OCI-LY7 (cell line): ENCODE measurements at regions not wholly inside any gene's neighbourhood (a gene's known extent, or its start where the extent isn't known, plus 50 kb on each side); places are given as distances from the start of the nearest gene placed in this dataset.

Source experiments
- BruUV-seq: library from RNA; stranded (reverse); fragments of 400-500 nt; replicated peaks from 2 replicates; lab custom pipeline; 2021; lab: Mats Ljungman, UMichigan
- CTCF ChIA-PET: fragments of 300-600 bp; sonication (Branson Sonifier 250); formaldehyde crosslinking; loops from one replicate; lab custom pipeline; 2022; ENCODE audit warnings: antibody characterized with exemption; ENCODE audit not compliant: unreplicated experiment; lab: Charles Lee
- POLR2A ChIA-PET: fragments of 300-600 bp; sonication (Branson Sonifier 250); formaldehyde crosslinking; loops from one replicate; lab custom pipeline; 2022; ENCODE audit warnings: antibody characterized with exemption; lab: Charles Lee
- DNase-seq: peaks from one replicate; pipeline ENCODE4 v3.0.0-alpha.2; 2015; ENCODE audit warnings: low spot score
- H2AFZ ChIP-seq: fragments of 200-600 bp; sonication (generic), shearing (Covaris generic); 2 replicates; pipeline ENCODE4 v1.6.1; 2014; ENCODE audit warnings: mild to moderate bottlenecking, antibody characterized with exemption, low read length, moderate library complexity
- H3K27ac ChIP-seq: fragments of 200-600 bp; sonication (generic); 2 replicates; pipeline ENCODE4 v1.5.1; 2014; ENCODE audit warnings: mixed run types, low read depth, mild to moderate bottlenecking, moderate library complexity, low read length, inconsistent platforms; ENCODE audit not compliant: poor library complexity, severe bottlenecking
- H3K36me3 ChIP-seq: fragments of 200-600 bp; sonication (generic); 2 replicates; pipeline ENCODE4 v1.6.1; 2014; ENCODE audit warnings: mild to moderate bottlenecking, antibody characterized with exemption, low read length, moderate library complexity, mixed read lengths; ENCODE audit not compliant: insufficient read depth
- H3K4me1 ChIP-seq: fragments of 200-600 bp; sonication (generic); 2 replicates; pipeline ENCODE4 v1.5.1; 2014; ENCODE audit warnings: mild to moderate bottlenecking, low read length; ENCODE audit not compliant: insufficient read depth, poor library complexity, severe bottlenecking
- H3K4me2 ChIP-seq: fragments of 200-600 bp; sonication (generic); 2 replicates; pipeline ENCODE4 v1.6.1; 2014; ENCODE audit warnings: mild to moderate bottlenecking, low read length
- H3K4me3 ChIP-seq: fragments of 200-600 bp; sonication (generic); 2 replicates; pipeline ENCODE4 v1.5.1; 2014; ENCODE audit warnings: mild to moderate bottlenecking, low read depth, low read length; ENCODE audit not compliant: poor library complexity, severe bottlenecking
- H3K79me2 ChIP-seq: fragments of 200-600 bp; sonication (generic); 2 replicates; pipeline ENCODE4 v1.6.1; 2016; ENCODE audit warnings: low read depth, mild to moderate bottlenecking, low read length, moderate library complexity, mixed read lengths; ENCODE audit not compliant: insufficient read depth
- H3K9me2 ChIP-seq: fragments of 200-600 bp; sonication (generic); 2 replicates; pipeline ENCODE4 v1.6.1; 2016; ENCODE audit warnings: mild to moderate bottlenecking, low read length, mixed read lengths; ENCODE audit not compliant: insufficient read depth
- H3K9me3 ChIP-seq: fragments of 200-600 bp; sonication (generic); 2 replicates; pipeline ENCODE4 v1.6.1; 2014; ENCODE audit warnings: mild to moderate bottlenecking, mixed run types, low read length, mixed read lengths
- H4K20me1 ChIP-seq: fragments of 200-600 bp; sonication (generic); 2 replicates; pipeline ENCODE4 v1.6.1; 2014; ENCODE audit warnings: mild to moderate bottlenecking, antibody characterized with exemption, low read length, moderate library complexity, mixed read lengths; ENCODE audit not compliant: insufficient read depth
- CTCF ChIP-seq: fragments of 200-600 bp; sonication (generic); conservative IDR thresholded peaks from 2 replicates; pipeline ENCODE4 v1.5.1; 2014; ENCODE audit warnings: mild to moderate bottlenecking, antibody characterized with exemption, low read length, moderate library complexity, mixed read lengths
- EZH2phosphoT487 ChIP-seq: fragments of 200-600 bp; sonication (generic); IDR thresholded peaks from 2 replicates; pipeline ENCODE4 v1.6.1; 2018; ENCODE audit warnings: low read depth, borderline replicate concordance, mild to moderate bottlenecking, mixed run types, antibody characterized with exemption, low read length, moderate library complexity, mixed read lengths
- intact Hi-C: fragments of 100-400 bp; cut with micrococcal nuclease; formaldehyde crosslinking; loops from one replicate; pipeline ENCODE4 v1.10.0; 2022; ENCODE audit not compliant: unreplicated experiment

GRCh38 chr2:134785659-134786430 is 52.6 kb upstream of the ACMSD start:
- Histone ChIP-seq H3K27ac (no peak overlapping the region), H4K20me1 (no peaks in the 10 kb centered on the region), H3K79me2 (no peaks in the 10 kb centered on the region), H3K4me2 (no peak overlapping the region), H3K9me2 (no peaks in the 10 kb centered on the region), H3K9me3 (no peaks in the 10 kb centered on the region), H3K4me1 (no peaks in the 10 kb centered on the region), H2AFZ (no peak overlapping the region), H3K36me3 (no peaks in the 10 kb centered on the region), H3K4me3 (no peak overlapping the region)
- no TSS peak for BruUV-seq
- DNase-seq = no peak
- CTCF ChIA-PET = no interaction called here
- TF ChIP-seq EZH2phosphoT487 (no peak), CTCF (no peak)
- POLR2A ChIA-PET = interaction anchor here (0.5 kb wide), 1 partner anchor 44 kb away, joined by 3 read pairs; no protein-coding TSS in a partner anchor
- intact Hi-C loops = loop anchor here (5.0 kb wide), 1 partner anchor 49 kb away; no protein-coding TSS in a partner anchor

GRCh38 chr2:134788417-134788816 is 50.0 kb upstream of the ACMSD start:
- Histone ChIP-seq H3K9me2 (no peaks in the 10 kb centered on the region), H3K4me2 (no peak overlapping the region), H3K79me2 (no peaks in the 10 kb centered on the region), H3K9me3 (no peaks in the 10 kb centered on the region), H3K36me3 (no peaks in the 10 kb centered on the region), H3K4me1 (no peaks in the 10 kb centered on the region), H3K27ac (no peak overlapping the region), H2AFZ (no peak overlapping the region), H3K4me3 (no peak overlapping the region), H4K20me1 (no peaks in the 10 kb centered on the region)
- no peak for TF ChIP-seq EZH2phosphoT487
- TF ChIP-seq CTCF = no peak
- DNase-seq = no peak
- POLR2A ChIA-PET = interaction anchor here (1.9 kb wide), 1 partner anchor 12 kb away, joined by 4 read pairs; no protein-coding TSS in a partner anchor
- BruUV-seq = no TSS peak
- CTCF ChIA-PET = no interaction called here
- intact Hi-C loops = loop anchor here (5.0 kb wide), 1 partner anchor 51 kb away; no protein-coding TSS in a partner anchor
